ENCODE measurements at regions not wholly inside any gene's neighbourhood (a gene's known extent, or its start where the extent isn't known, plus 50 kb on each side); places are given as distances from the start of the nearest gene placed in this dataset.

DNA sequence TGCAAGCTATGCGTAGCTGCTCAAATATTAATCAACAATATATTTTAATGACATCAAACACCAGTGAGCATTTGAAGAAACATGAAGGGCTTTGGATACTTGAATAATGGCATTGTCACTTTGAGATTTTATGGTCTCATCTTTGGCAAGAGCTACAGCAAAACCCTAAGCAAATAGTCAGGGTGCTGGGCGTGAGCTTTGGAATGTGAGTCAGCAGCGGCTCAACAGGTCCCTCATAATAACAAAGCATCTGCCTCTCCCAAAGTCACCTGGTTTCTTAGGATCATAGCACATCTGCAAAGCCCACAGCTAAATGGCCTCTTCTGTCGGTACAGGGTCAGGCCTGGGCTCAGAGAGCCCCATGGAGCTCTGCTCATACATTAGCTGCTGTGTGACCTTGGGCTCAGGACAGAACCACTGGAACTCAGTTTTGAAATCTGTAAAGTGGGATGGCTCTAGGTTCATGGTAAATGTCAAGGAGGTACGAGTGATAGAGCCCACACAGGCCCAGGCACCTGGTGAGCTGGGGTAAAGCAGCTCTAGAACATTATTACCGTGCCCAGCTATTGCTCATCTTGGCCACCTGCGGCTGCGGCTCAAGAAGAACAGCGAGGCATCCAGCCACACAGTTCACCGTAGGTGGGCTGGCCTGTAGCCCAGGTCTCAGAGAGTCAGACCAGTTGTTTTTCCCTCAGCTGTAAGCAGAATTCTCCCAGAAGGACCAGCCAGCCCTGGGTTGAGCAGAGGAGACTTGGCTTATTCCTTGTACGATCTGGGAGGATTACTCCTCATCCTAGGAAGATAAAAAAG lies 544.5 kb upstream of the CDH11 start:
- H3K4me1 ChIP-seq (ENCODE audit: control insufficient read depth in 1 of 2, extremely low read depth in 1 of 2, insufficient read depth in 2 of 2, low read length in 2 of 2) = no peaks in the 10 kb centered on the region
- Mint-ChIP-seq H3K4me3 (no peak overlapping the region), H3K4me1 (no peaks in the 10 kb centered on the region), H3K27me3 (no peaks in the 10 kb centered on the region), H3K9me3 (peaks cover 8 to 16% (median 13%) of the 10 kb centered on the region in 3 donors), H3K27ac (no peak overlapping the region), H3K36me3 (no peaks in the 10 kb centered on the region)
- 84% methylated on average over 7 of the region's 11 CpGs for WGBS (ENCODE audit: insufficient coverage)
- H3K9me3 ChIP-seq = no peaks in the 10 kb centered on the region
- DNase-seq (no peak), ATAC-seq (replicated peaks in 1 of 4) (no peak)
- no peaks in the 10 kb centered on the region for H3K27me3 ChIP-seq (replicated peaks in 1 of 2; ENCODE audit: control insufficient read depth in 2 of 2, extremely low read depth in 1 of 2, insufficient read depth in 2 of 2, low read length in 1 of 2)
- no peak overlapping the region for H3K4me3 ChIP-seq (ENCODE audit: control insufficient read depth in 1 of 2, extremely low read depth in 1 of 2, low read length in 1 of 2)
- ChIA-PET CTCF (no interaction called here), POLR2A (no interaction called here)
- H3K36me3 ChIP-seq (ENCODE audit: control insufficient read depth in 2 of 2, extremely low read depth in 1 of 2, insufficient read depth in 1 of 2, low read length in 1 of 2) = no peaks in the 10 kb centered on the region
- H3K27ac ChIP-seq (ENCODE audit: low read length) = no peak overlapping the region

DNA sequence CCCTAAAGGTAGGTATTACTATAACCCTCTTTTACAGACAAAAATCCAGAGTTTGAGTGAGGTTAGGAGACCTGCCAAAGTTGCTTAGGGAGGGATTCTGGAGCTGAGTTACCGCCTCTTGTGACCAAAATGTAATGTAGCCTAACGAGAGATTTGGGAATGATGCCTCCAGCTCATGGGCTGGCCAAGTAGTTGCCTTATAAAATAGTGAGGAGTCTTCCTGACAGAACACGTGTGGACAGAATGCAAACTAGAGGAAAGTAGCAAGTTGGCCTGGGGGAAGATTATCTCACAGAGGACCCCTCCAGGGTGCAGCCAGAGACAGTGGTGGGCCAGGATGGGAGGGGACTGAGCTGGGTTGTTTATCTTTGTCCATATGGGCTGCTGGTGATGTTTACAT lies 543.7 kb upstream of the CDH11 start:
- Mint-ChIP-seq H3K9me3 (peaks cover 8 to 15% (median 12%) of the 10 kb centered on the region in 3 donors), H3K27me3 (no peaks in the 10 kb centered on the region), H3K4me1 (no peaks in the 10 kb centered on the region), H3K4me3 (no peak overlapping the region), H3K27ac (no peak overlapping the region), H3K36me3 (no peaks in the 10 kb centered on the region)
- H3K36me3 ChIP-seq (ENCODE audit: control insufficient read depth in 2 of 2, extremely low read depth in 1 of 2, insufficient read depth in 1 of 2, low read length in 1 of 2) = no peaks in the 10 kb centered on the region
- H3K4me3 ChIP-seq (ENCODE audit: control insufficient read depth in 1 of 2, extremely low read depth in 1 of 2, low read length in 1 of 2) = no peak overlapping the region
- H3K4me1 ChIP-seq (ENCODE audit: control insufficient read depth in 1 of 2, extremely low read depth in 1 of 2, insufficient read depth in 2 of 2, low read length in 2 of 2) = no peaks in the 10 kb centered on the region
- DNase-seq (no peak), ATAC-seq (replicated peaks in 1 of 4) (no peak)
- no peaks in the 10 kb centered on the region for H3K9me3 ChIP-seq
- no peaks in the 10 kb centered on the region for H3K27me3 ChIP-seq (replicated peaks in 1 of 2; ENCODE audit: control insufficient read depth in 2 of 2, extremely low read depth in 1 of 2, insufficient read depth in 2 of 2, low read length in 1 of 2)
- POLR2A ChIA-PET = no interaction called here
- no peak overlapping the region for H3K27ac ChIP-seq (ENCODE audit: low read length)
- WGBS (ENCODE audit: insufficient coverage) = 72% methylated on average over 3 of the region's 3 CpGs
- CTCF ChIA-PET = no interaction called here

DNA sequence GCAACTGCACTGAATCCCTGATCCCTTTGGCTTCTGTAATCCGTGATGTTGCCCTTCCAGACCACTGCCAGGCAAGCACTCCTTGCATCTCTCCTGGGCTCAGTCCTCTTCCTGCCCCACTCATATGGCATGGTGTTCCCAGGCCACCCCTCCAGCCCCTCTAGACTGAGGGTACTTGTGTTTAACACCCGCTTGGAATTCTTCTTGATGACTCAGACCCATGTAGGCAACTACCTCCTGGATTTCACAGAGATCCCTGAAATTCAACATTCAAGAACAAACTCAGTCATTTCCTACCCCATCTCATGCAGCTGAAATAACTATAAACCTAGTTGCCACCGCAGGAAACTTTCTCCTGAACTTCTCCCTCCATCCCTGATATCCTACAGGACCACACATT lies 541.9 kb upstream of the CDH11 start:
- no peak overlapping the region for H3K4me3 Mint-ChIP-seq
- H3K9me3 Mint-ChIP-seq = peaks cover 8 to 15% (median 10%) of the 10 kb centered on the region in 3 donors
- WGBS (ENCODE audit: insufficient coverage) = 56% methylated on average over 2 of the region's 3 CpGs
- no peak overlapping the region for H3K27ac Mint-ChIP-seq
- DNase-seq = no peak
- H3K4me1 Mint-ChIP-seq = no peaks in the 10 kb centered on the region
- no peak for ATAC-seq (replicated peaks in 1 of 4)
- peaks cover 0 to 2% of the 10 kb centered on the region in 2 donors for H3K27me3 Mint-ChIP-seq
- Histone ChIP-seq H3K27ac (ENCODE audit: low read length) (no peak overlapping the region), H3K27me3 (replicated peaks in 1 of 2; ENCODE audit: control insufficient read depth in 2 of 2, extremely low read depth in 1 of 2, insufficient read depth in 2 of 2, low read length in 1 of 2) (peaks cover 0 to 4% of the 10 kb centered on the region in 2 experiments), H3K4me3 (ENCODE audit: control insufficient read depth in 1 of 2, extremely low read depth in 1 of 2, low read length in 1 of 2) (no peak overlapping the region), H3K36me3 (ENCODE audit: control insufficient read depth in 2 of 2, extremely low read depth in 1 of 2, insufficient read depth in 1 of 2, low read length in 1 of 2) (no peaks in the 10 kb centered on the region), H3K9me3 (no peaks in the 10 kb centered on the region), H3K4me1 (ENCODE audit: control insufficient read depth in 1 of 2, extremely low read depth in 1 of 2, insufficient read depth in 2 of 2, low read length in 2 of 2) (no peaks in the 10 kb centered on the region)
- no peaks in the 10 kb centered on the region for H3K36me3 Mint-ChIP-seq
- ChIA-PET POLR2A (no interaction called here), CTCF (interaction anchor here in 1 of 2 donors (0.7 kb wide), 1 partner anchor 16 kb away, joined by 10 read pairs; no protein-coding TSS in a partner anchor)

DNA sequence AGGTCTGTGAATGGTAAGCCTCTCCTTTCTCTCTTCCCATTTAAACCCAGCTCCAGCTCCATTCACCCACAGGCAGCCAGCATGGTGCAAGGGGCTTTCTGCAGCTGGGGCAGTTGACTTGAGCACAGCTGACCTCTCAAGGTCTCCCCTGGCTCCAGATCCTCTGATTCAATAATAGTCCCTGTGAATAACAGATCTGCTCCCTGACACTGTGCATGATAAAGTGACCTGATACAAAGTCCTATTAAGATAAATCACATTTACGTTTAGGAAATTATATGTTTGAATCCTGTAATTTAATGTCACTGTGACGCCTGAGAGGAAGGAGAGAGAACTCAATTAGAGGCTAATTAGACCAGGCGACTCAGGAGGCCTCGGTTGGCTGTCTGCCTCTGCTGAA lies 540.4 kb upstream of the CDH11 start:
- H3K4me3 Mint-ChIP-seq = no peak overlapping the region
- no peaks in the 10 kb centered on the region for H3K4me1 ChIP-seq (ENCODE audit: control insufficient read depth in 1 of 2, extremely low read depth in 1 of 2, insufficient read depth in 2 of 2, low read length in 2 of 2)
- POLR2A ChIA-PET = no interaction called here

DNA sequence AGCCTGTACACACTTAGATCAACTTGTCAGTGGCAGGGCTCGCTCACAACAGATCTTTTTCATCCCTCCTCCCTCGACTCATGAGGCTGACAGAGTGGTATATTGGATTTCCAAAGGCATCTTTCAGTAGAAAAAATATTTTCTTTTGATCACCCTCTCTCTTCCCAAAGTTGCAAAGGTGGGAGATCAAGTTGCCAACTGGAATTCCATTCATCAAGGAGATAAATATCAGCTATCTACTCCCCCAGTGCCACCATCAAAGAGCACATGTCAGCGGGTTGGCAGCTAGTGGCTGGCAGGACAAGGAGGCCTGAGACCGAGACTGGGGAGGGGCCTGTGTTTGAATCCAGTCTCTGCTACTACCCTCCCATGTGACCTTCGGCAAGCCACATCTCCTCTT lies 539.7 kb upstream of the CDH11 start:
- no peak for DNase-seq
- Histone ChIP-seq H3K4me1 (ENCODE audit: control insufficient read depth in 1 of 2, extremely low read depth in 1 of 2, insufficient read depth in 2 of 2, low read length in 2 of 2) (no peaks in the 10 kb centered on the region), H3K27me3 (replicated peaks in 1 of 2; ENCODE audit: control insufficient read depth in 2 of 2, extremely low read depth in 1 of 2, insufficient read depth in 2 of 2, low read length in 1 of 2) (peaks cover 0 to 4% of the 10 kb centered on the region in 2 experiments), H3K27ac (ENCODE audit: low read length) (no peak overlapping the region), H3K36me3 (ENCODE audit: control insufficient read depth in 2 of 2, extremely low read depth in 1 of 2, insufficient read depth in 1 of 2, low read length in 1 of 2) (no peaks in the 10 kb centered on the region), H3K9me3 (no peaks in the 10 kb centered on the region), H3K4me3 (ENCODE audit: control insufficient read depth in 1 of 2, extremely low read depth in 1 of 2, low read length in 1 of 2) (no peak overlapping the region)
- no peak for ATAC-seq (replicated peaks in 1 of 4)
- H3K4me1 Mint-ChIP-seq = no peaks in the 10 kb centered on the region
- H3K27ac Mint-ChIP-seq = no peak overlapping the region
- peaks cover 0 to 2% of the 10 kb centered on the region in 2 donors for H3K27me3 Mint-ChIP-seq
- ChIA-PET POLR2A (no interaction called here), CTCF (no interaction called here)
- H3K9me3 Mint-ChIP-seq = peaks cover 8 to 15% (median 10%) of the 10 kb centered on the region in 3 donors
- WGBS (ENCODE audit: insufficient coverage) = no CpG with 5 or more reads among the region's 5 CpGs
- no peak overlapping the region for H3K4me3 Mint-ChIP-seq
- no peaks in the 10 kb centered on the region for H3K36me3 Mint-ChIP-seq

More for the DNA sequence above, 540.4 kb upstream of the CDH11 start:
- H3K27me3 Mint-ChIP-seq = peaks cover 0 to 2% of the 10 kb centered on the region in 2 donors
- H3K9me3 Mint-ChIP-seq = peaks cover 8 to 15% (median 10%) of the 10 kb centered on the region in 3 donors
- Histone ChIP-seq H3K27ac (ENCODE audit: low read length) (no peak overlapping the region), H3K36me3 (ENCODE audit: control insufficient read depth in 2 of 2, extremely low read depth in 1 of 2, insufficient read depth in 1 of 2, low read length in 1 of 2) (no peaks in the 10 kb centered on the region), H3K9me3 (no peaks in the 10 kb centered on the region), H3K4me3 (ENCODE audit: control insufficient read depth in 1 of 2, extremely low read depth in 1 of 2, low read length in 1 of 2) (no peak overlapping the region), H3K27me3 (replicated peaks in 1 of 2; ENCODE audit: control insufficient read depth in 2 of 2, extremely low read depth in 1 of 2, insufficient read depth in 2 of 2, low read length in 1 of 2) (peaks cover 0 to 4% of the 10 kb centered on the region in 2 experiments)
- no peak overlapping the region for H3K27ac Mint-ChIP-seq
- no peak for DNase-seq
- WGBS (ENCODE audit: insufficient coverage) = 80% methylated on average over 1 of the region's 4 CpGs
- ATAC-seq (replicated peaks in 1 of 4) = no peak
- no peaks in the 10 kb centered on the region for H3K36me3 Mint-ChIP-seq
- no peaks in the 10 kb centered on the region for H3K4me1 Mint-ChIP-seq
- CTCF ChIA-PET = no interaction called here

DNA sequence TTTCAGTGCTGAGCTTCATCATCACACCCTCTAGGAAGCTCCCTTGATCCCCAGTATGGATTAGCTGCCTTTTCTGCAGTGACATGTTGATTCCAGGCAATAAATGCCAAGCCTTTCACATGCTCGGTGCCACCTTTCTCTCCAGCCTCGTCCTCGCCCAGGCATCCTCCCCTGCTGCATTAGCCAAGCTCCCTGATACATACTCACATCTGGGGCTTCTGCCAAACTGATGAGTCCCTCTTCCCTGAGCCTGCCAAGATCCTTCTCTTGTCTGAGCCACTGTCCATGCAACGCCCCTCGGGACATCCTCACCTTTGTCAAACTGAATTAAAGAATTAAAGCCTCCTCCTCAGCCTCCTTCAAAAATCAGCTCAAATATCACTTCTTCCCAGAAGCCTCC lies 538.5 kb upstream of the CDH11 start:
- DNase-seq (no peak), ATAC-seq (replicated peaks in 1 of 4) (no peak)
- Mint-ChIP-seq H3K27ac (no peak overlapping the region), H3K4me3 (no peak overlapping the region), H3K9me3 (peaks cover 7 to 15% (median 10%) of the 10 kb centered on the region in 3 donors), H3K4me1 (no peaks in the 10 kb centered on the region), H3K27me3 (peaks cover 0 to 2% of the 10 kb centered on the region in 2 donors), H3K36me3 (no peaks in the 10 kb centered on the region)
- peaks cover 0 to 4% of the 10 kb centered on the region in 2 experiments for H3K27me3 ChIP-seq (replicated peaks in 1 of 2; ENCODE audit: control insufficient read depth in 2 of 2, extremely low read depth in 1 of 2, insufficient read depth in 2 of 2, low read length in 1 of 2)
- 80% methylated on average over 5 of the region's 5 CpGs for WGBS (ENCODE audit: insufficient coverage)
- no peaks in the 10 kb centered on the region for H3K4me1 ChIP-seq (ENCODE audit: control insufficient read depth in 1 of 2, extremely low read depth in 1 of 2, insufficient read depth in 2 of 2, low read length in 2 of 2)
- H3K4me3 ChIP-seq (ENCODE audit: control insufficient read depth in 1 of 2, extremely low read depth in 1 of 2, low read length in 1 of 2) = no peak overlapping the region
- H3K27ac ChIP-seq (ENCODE audit: low read length) = no peak overlapping the region
- ChIA-PET CTCF (no interaction called here), POLR2A (no interaction called here)
- H3K9me3 ChIP-seq = no peaks in the 10 kb centered on the region
- H3K36me3 ChIP-seq (ENCODE audit: control insufficient read depth in 2 of 2, extremely low read depth in 1 of 2, insufficient read depth in 1 of 2, low read length in 1 of 2) = no peaks in the 10 kb centered on the region

All from T-cell (primary cell).